Stimulated activated CD4-positive, alpha-beta T cell treated with anti-CD3 and anti-CD28 coated beads, TNF-alpha, amount 100 ng/mL, for 24 hours (primary cell): ENCODE measurements at regions not wholly inside any gene's neighbourhood (a gene's known extent, or its start where the extent isn't known, plus 50 kb on each side); places are given as distances from the start of the nearest gene placed in this dataset.

Experiments
- DNase-seq, 3 experiments: peaks; one replicate each; pipeline ENCODE4 v3.0.0-alpha.2; 2020; ENCODE audit warnings: low read depth in 3 of 3

DNA sequence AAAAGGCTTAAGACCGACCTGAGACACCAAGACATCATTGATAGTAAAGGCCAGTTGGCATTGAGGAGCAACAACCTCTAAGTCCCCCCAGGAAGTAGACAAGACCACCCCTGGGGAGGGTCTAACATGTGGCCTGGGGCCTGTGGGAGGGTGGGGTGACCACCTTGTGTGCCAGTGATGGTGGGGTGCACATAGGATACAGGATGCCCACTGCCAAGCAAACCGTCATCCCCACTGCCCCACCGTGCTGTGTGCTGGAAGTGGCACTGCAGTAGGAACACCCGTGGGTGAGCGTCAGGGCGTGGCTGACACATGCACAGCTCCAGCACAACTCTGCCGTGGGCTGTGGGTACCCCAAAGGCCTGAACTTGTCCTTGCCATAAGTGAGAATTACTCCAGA, 84.3 kb upstream of the LGALSL start:
- DNase-seq, result no peak

- DNase-seq, result no peak
Observed at GRCh38 chr2:64371727-64372126, 82.2 kb upstream of the LGALSL start.

DNA sequence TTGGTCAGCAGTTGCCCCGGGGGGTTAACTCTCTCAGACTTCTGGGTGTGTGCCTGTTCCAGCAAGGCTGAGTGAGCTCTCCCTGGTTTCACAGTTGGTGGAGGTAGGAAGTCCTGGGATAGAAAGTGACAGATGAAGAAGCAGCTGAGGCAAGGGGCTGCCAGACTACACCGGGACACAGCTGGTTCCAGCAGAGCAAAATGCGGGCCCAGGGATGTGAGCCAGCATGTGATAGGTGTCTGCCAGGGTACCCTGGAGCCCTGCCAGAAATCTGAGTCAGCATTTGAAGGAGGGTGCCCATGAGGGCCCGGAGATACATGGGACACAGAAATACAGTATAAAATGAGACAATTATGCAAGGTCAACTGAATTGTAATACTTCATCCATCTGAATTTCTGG, 79.3 kb upstream of the LGALSL start:
- DNase-seq, result no peak

DNA sequence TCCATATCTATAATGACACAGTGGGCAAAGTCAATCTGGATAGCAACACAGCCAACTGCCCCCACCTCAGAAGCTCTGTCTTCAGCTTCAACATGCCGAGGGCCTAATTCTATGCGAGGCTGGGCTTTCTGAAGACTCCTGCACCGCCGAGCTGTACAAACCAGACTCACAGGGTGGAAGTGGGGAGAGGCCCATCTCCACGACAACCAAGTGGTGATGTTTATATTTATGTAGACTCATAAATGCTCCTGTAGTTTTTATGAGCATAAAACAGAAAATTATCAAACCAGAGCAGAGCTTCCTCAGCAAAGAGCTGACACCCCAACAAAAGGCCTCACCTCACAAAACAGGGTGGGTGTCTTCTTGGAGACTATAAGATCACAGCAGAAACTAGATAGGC, 77.0 kb upstream of the LGALSL start:
- no peak for DNase-seq

DNA sequence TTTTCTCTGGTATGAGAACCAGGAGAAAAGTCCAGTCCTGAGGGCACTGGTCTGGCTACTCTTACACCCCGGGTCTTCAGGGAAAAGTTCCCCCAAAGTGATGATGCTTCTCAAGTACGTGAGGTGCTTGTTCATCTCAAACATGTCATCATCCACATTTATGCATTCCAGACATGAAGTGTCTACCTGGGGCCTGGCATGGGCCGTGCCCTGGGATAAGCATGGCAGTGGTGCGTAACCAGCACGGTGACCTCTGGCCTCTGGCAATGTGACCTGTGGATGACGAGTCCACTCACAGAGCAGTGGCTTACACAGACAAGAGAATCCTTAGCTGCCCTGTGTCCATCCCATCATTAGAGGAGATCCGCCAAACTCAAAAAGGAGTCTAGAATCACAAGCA, 74.8 kb upstream of the LGALSL start:
- DNase-seq, result no peak

GRCh38 chr2:64380853-64381527, 73.0 kb upstream of the LGALSL start:
- DNase-seq, result no peak

DNA sequence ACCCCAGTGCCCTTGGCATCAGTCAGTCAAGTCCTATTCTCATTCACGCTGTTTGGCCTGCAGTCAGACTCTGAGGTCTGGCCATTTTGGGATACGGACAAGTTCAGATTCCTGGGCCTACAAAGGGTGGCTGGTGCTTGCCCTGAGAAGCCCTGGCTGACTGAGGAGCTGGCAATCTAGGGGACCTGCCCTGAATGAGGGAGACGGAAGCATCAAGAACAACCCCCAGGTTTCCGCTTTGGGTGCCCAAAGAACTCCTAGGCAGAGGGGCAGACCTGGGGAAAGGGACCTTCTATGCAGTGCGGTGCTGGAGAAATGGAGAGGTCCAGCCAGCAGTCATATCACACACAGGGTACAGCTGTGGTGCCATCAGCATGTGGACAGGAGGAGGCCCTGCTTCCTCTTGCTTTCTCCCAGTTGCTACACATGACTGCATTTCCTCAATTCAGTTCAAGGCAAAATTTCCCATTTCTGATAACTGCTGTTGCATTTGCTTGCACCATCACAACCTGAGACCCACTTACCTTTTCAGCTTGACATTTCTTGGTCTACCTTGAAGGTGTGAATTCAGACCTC, 70.9 kb upstream of the LGALSL start:
- no peak for DNase-seq

DNA sequence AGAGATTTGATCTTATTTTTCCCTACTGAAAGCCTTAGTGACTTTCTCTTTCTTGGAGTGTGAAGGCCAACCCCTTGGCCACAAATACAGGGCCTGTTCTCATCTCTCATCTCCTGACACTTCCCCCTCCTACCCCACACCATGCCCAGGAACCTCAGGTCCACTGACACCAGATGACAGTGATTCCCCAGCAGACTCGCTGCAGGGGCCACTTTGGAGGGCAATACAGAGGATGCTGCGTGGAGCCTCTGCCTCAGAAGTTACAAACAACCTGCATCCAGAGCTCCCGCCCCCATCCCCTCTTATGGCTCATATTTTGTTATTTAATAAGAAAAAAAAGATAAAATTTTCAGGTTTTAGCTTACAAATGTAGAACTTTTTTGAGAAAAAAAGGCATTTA, 70.1 kb upstream of the LGALSL start:
- DNase-seq, result no peak

DNA sequence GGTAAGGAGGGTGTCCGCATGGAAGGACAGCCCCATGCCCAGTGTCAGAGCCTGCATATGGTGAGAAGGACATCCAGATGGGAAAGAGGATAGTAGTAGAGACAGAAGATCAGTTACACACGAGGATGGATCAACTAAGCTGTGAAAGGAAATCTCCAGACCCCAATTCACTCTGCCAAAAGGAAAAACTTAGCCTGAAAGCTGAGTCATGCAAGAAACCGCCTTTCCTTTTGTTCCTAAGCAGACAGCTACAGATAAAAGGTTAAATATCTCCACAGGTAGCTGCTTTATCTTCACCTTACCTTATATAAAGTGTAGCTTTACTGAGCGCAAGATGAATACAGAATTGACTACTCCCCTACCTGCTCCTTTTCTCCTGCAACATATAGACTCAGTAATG, 67.3 kb upstream of the LGALSL start:
- DNase-seq, result no peak

DNA sequence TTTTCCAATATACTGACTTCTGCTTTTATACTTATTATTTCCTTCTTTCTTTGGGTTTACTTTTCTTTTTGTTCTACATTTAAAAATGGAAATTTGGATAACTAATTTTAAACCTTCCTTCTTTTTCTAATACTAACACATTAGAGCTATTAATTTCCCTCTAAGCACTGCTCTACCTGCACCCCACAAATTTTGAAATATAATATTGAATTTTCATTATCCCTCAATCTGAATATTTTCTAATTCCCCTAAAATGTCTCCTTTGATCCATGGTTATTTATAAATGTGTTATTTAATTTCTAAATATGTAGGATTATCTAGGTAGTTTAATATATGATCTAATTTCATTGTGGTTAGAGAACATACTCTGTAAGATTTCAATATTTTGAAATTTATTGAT, 63.4 kb upstream of the LGALSL start:
- no peak for DNase-seq

GRCh38 chr2:64391424-64391823, 62.5 kb upstream of the LGALSL start:
- no peak for DNase-seq

- no peak for DNase-seq
Observed at GRCh38 chr2:64391940-64392339, 62.0 kb upstream of the LGALSL start.

- no peak for DNase-seq
Observed at GRCh38 chr2:64392529-64392928, 61.4 kb upstream of the LGALSL start.

DNA sequence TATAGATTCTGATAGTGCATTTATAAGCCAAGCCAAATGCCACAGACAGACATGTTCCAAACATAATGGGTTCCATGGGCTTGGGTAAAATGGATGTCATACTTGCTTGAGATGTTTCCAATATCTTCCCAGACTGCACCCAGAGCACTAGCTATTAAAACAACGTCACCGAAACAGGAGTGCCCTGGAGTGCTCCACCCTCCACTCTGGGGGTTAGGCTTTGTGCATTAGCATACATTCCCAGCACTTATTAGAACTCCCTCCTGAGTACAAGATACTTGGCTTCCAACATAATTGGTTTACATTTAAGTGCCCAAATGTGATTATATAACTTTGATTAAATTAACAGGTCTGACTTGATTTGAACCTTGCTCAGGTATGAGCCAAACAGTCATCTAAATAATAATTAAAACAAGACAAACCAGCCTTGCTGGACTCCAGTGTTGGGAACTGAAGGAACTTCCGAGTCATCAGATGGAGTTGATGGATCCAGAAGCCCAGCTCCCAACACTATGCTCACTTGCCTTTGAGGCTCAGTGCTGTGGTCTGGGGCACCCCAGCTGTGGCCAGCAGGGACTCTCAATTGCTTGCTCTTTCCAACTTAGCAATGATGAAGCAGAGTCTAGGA, 60.5 kb upstream of the LGALSL start:
- DNase-seq, result no peak

DNA sequence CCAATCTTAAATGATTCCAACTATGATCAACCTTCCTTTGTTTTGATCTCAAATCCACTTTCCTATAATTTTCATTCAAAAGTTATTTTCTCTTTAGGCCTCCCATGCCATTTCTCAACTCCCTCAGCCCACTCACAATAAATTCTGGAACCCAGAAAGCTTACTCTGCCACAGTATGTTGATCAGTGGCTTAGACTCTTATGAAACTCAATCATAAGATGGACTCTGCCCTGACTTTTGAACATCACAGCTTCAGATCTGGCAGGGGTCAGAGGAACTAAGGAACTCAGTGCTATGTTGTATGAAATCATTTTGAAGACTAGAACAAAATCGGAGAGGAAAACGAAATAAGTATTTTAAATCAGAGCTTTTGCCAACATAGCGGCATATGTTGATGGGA, 59.8 kb upstream of the LGALSL start:
- no peak for DNase-seq

DNA sequence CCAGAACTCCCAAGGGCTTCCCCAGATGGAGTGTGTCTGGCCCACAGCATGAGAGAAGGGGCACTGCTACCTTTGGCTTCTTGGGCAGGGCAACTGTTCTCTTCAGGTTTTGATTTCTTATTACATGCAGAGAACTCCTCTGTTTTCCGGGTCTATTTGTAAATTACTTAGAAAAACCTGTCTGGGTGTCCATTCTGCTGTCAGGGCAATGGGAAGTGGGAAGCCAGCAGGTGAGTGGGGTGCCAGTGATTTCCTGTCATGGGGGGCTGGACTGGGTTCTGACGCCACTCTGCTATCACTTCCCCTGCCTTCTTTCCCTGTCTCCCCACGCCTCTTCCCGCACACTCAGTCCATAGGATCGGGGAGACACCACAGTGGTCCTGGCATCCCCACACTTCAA, 58.0 kb upstream of the LGALSL start:
- DNase-seq, result no peak

- no peak for DNase-seq
Observed at GRCh38 chr2:64396551-64396950, 57.4 kb upstream of the LGALSL start.

DNA sequence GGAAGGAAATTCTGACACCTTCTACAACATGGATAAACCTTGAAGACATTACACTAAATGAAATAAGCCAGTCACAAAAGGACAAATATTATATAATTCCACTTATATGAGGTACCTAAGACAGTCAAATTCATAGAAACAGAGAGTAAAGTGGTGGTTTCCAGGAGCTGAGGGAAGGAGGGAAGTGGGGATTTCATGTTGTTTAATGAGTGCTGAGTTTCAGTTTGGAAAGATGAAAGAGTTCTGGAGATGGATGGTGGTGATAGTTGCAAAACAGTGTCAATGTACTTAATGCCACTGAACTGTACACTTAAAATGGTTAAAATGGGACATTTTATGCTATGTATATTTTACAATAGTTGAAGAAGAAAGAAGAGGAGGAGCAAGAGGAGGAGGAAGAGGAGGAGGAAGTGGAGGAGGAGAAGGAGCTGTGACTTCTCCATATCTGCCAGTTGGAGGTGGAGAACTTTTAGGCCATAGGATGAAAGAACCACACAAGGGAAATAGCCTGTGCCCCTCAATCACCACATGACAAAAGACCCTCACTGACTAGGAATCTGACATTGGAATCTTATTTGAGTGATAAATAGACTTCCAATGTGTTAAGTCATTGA, 55.3 kb upstream of the LGALSL start:
- no peak for DNase-seq

DNA sequence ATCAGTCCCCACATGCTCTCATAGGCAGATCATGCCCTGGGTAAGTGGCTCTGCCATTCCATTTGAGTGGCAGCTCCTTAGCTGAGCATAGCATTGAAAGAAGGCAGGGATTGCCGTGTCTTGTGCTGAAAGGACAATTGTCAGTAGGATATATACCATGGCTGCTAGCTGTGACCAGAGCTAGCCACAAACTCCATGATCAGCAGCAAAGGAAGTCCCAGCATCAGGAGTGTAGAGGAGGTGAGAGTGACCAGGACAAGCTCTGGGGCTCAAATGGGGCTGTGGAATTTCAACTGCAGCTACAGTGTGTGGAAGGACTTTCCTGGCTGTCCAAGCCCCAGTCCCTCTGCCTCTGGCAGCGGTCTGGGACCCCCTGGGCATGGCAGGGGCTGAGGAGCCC, 54.4 kb upstream of the LGALSL start:
- no peak for DNase-seq

GRCh38 chr2:64400105-64400728, 53.7 kb upstream of the LGALSL start:
- DNase-seq, result no peak

DNA sequence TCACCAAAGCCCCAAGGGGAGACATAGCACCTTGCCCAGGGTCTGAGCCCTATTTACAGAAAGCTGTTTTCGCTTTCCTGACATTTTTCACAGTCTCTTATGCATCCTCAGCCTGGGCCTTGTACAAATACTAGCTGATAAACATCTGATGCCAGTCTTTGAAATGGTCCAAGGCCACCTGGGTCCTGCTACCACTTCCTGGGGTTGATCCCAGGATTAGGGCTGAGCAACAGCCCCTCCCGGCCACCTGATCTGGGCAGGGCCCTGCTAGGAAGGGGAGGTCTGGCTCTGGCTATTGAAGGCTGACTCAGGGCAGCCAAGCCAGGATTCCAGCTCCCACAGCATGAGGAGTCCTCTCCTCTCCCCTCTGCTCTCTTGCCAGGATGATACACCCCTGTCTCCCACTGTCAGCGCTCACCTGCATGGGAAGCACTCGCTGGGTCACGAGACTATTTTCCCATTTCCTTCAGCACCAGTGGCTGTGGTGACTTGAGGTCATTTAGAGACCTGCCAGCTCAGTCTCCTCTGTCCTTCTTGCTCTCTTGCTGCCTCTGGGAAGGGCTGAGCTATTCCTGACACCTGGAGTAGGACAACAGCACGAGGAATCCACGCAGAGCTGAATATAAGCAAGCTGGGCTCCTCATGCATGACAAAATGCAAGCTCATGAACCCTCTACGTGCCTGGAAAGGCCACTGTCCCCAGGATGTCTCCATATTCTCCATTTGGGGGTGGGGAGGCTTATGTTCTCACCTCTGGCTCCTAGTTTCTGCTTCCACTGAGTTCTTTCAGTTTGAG, 53.0 kb upstream of the LGALSL start:
- DNase-seq, result no peak

DNA sequence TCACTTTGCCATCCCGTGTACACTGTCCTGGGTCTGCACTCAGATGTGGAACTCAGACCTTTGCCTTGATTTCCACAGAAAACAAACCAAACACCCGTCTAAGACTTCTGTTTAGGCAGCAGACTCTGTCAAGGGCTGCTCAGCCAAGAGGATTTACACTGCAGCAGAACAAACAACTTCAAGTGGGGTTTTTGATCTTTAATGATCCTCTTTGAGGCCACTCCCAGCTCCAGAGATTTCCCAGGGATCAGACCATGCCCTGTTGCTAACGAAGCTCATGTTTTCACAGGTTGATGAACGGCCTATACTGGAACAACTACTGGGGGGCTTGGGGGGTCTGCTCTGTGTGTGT, 52.5 kb upstream of the LGALSL start:
- DNase-seq, result no peak
